Astrocyte of the hippocampus (primary cell): ENCODE measurements at regions not wholly inside any gene's neighbourhood (a gene's known extent, or its start where the extent isn't known, plus 50 kb on each side); places are given as distances from the start of the nearest gene placed in this dataset.
A peak's percentile ranks its signal among the peaks of the same experiment; 100 is the strongest.

ENCODE experiments used
- DNase-seq: peaks from one replicate; pipeline ENCODE4 v3.0.0; 2011; ENCODE audit warnings: low read depth, low spot score

DNA sequence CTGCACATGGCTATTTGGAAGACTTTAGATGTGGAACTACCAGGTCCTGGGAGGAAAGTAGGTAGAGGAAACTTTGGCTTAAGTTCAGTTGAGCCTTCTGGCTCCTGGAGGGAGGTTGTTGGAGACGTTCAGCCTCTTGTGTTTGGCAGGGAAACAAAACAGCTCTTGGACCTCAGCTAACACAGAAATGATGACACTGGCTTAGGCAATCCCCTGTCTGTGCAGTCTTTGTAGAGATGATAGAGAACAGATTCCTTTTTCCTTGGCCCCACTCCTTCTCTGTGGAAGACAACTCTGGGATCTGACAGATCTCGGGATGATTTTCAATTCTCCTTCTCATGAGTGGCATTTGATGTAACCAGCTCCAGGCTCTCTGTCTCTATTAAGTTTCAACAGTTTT, 428.5 kb downstream of the TMEM135 start:
- DNase-seq: no peak

GRCh38 chr11:87465716-87466115, 428.0 kb downstream of the TMEM135 start:
- no peak for DNase-seq

DNA sequence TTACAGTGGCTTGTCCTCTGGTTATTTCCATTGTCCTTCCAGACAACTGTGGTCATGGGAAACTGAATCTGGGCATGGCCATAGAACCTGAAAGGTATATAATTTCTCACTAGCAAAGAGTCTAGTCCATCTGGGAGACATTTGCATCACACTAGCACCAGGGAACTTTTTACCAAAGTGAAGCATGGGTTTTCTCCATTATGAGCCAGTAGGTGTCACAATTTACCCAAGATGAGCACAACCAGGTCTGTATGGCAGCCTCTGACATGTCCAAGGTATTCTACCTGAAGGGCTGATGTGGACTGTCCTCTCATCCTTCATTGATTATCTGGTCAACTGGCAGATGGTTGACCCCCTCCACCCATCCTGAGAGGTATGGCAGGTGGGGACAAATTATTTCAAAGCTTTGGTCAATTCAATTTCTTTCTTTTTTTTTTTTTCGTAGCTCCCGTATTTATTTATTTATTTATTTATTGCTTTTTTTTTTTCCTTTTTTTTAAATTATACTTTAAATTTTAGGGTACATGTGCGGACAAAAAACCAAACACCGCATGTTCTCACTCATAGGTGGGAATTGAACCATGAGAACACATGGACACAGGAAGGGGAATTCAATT, 425.9 kb downstream of the TMEM135 start:
- DNase-seq: peak; percentile 64

DNA sequence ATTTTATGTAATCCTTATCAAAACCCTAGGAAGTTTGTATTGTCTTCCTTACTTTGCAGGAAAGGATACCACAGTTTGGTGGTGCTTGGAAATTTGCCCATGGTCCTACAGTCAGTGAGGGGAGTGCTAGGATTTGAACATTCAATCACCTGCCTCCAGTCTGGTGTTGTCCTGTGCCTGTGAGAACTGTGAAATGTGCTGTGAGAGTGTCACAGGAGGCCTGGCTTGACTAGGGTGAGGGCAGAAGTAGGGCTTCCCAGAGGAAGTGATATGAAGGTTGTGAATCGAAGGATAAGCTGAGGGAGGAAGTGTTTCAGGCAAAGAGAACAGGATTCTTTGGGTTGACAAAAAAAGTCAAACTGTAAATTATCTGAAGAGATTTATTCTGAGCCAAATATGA, 424.4 kb downstream of the TMEM135 start:
- DNase-seq: no peak

DNA sequence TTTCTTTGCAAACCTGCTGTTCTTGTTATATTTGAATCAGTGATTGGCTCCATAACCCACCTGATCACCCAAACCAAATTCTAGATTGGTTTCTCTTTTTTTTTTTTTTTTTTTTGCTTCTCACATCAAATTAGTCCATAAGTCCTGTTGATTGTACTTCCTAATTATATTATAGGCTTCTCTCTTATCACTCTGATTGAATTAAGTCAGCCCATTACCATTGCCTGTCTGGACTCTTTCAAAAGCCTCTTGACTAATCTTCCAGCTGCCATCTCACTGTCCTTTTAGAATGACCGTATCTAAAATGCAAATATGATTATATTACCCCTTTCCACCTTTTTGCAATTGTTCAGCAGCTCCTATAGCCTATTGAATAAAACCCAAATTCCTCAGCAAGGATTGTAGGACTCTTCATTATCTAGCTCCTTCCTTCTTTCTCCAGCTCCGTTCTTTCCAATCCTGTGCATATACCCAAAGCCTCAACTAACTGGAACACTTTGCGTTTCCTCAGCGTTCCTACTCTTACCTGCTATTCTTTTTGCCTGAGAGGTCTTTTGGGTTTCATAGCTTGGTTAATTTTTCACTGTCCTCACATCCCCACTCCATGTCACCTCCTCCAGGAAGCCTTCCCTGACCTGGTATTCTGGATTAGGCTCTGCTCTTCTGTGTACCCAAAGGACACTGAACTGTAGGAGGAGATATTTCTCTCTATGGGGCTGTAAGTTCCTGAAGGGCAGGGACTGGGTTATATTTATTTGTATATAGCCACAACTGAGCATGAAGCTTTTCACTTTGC, 423.3 kb downstream of the TMEM135 start:
- DNase-seq: no peak

GRCh38 chr11:87460279-87460678, 422.5 kb downstream of the TMEM135 start:
- no peak for DNase-seq

DNA sequence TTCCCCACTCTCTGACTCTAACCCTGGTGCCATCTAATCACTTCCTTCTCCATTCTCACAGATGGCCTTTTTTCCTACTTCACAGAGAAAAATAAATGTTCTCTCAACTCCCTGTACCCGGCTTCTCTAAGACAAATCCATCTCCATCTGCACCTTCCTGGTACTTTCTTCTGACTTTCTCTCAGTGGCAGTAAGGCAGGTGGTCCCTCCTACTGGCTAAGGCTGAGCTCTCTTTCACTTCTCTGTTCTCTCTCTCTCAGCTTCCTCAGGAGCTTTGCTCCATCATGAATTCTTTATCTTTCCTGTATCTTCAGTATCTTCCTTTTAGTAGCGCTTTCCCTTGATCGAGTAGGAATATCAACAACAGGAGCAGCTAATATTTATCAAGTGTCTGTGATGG, 421.6 kb downstream of the TMEM135 start:
- no peak for DNase-seq

DNA sequence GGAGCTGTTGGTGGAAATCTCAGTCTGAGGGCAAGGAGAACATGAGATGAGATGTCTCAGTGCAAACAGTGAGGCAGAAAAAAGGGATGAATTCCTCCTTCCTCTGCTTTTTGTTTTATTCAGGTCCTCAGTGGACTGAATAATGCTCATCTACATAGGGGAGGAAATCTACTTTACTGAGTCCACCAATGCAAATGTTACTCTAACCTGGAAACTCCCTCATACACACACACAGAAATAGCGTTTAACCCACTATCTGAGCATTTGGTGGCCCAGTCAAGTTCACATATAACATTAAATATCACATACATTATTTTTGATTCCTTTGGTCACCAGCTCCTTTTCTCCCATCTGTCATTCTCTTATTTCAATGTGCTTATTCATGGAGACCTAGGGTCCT, 418.8 kb downstream of the TMEM135 start:
- DNase-seq: no peak

DNA sequence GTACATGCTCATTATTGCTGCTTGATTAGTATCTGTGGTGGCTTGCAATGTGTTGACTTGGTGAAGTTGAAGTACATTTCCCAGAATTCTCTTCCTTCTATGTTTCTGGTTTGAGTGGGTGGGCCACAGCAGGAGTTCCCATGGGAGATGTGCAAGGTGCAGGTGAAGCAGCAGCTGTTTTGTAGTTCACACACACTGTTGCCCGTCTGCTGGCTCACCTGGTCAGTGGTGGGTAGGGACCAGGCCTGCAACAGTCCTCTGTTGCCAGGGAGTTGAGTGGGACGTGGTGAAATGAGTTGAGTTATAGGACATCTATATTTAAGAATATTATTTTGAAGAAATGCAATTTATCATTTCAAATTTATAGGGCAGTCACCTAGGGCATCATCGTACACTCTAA, 417.4 kb downstream of the TMEM135 start:
- DNase-seq: no peak

GRCh38 chr11:87454241-87454640, 416.5 kb downstream of the TMEM135 start:
- DNase-seq: peak; percentile 13

GRCh38 chr11:87453531-87454089, 415.9 kb downstream of the TMEM135 start:
- no peak for DNase-seq

- DNase-seq: peak; percentile 36
Measured at GRCh38 chr11:87452025-87452424, 414.3 kb downstream of the TMEM135 start.

- DNase-seq: peak; percentile 36
Measured at GRCh38 chr11:87451395-87451794, 413.7 kb downstream of the TMEM135 start.

DNA sequence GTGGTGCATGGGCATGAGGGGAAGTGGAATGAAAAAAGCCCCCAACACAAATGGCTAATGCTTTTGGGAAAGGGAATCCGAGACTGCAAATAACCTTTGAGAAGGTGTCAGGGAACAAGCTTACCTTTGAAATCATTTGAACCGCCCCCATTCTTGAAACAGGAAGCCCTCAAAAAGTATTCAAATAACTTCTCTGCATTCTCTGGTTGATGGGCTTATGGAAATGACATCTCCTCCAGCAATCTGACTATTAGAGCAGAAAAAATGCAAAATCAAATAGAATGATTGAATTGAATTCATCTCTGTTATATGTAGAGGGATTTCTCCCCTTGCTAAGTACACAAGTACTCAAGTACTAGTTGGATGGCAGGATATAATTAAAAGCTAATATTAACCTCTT, 409.9 kb downstream of the TMEM135 start:
- DNase-seq: no peak

DNA sequence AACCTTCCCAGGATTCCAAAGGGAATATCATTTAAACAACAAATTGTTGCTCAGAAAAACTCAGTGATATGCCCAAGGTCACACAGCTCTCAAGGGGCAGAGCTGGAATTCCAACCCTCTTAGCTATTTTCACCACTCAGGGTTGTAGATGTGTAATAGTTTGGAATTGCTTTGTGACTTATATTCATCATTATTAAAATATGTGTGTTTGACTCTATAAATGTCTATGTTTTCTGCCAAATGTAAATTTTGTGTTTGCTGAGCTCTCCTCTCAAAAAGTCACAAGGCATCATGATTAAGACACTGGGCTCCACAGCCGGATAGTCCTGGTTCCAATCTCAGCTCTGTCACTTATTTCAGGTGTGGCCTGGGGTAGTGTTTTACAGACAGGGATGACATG, 407.3 kb downstream of the TMEM135 start:
- peak; percentile 57 for DNase-seq

- DNase-seq: no peak
Measured at GRCh38 chr11:87443707-87444106, 406.0 kb downstream of the TMEM135 start.

DNA sequence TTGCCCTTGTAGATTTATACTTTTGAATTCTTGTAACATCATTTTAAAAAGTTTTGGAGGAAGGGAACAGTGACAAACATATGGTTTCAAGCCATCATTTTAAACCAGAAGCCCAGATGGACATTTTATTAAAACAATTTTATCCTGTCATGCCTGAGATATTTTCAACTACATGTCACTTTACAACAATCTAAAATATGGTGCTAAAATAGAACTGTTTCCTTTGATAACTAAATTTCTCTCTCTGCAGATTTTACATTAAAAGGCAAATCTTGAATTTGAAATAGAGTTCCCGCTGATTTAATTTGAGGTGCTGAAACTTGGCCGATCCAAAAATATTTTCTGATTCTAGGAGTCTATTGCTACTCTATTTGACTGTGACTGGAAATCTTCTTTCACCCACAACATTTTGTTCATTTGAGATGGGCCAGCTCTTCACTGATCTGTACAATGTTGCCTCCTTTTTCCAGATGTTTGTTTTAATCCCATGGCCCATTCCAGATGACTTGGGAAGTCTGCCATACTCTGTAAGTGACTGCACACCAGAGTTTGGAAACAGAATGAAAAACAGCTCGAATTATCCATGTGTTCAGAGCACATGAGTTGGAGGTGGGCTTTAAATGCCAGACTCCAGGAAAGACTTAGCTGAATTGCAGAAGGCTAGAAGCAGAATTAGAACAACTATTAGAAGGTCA, 402.5 kb downstream of the TMEM135 start:
- DNase-seq: no peak

DNA sequence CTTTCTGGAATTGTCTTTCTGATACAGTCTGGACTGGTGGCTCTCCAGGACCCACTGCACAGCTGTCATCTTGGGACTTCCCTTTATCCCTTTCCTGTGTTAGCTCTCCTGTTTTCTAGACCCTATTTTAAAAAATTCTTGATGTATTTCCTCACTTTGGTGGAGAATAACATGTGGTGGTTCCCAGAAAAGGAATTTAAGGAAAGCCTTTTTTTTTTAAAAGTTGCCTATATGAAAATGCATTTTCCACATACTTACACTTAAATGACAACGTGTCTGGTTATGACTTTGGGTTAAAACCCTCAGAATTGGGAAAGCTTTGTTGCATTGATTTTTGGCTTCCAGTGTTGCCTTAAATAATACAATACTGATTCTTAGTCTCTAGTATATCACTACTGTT, 400.7 kb downstream of the TMEM135 start:
- DNase-seq: no peak

DNA sequence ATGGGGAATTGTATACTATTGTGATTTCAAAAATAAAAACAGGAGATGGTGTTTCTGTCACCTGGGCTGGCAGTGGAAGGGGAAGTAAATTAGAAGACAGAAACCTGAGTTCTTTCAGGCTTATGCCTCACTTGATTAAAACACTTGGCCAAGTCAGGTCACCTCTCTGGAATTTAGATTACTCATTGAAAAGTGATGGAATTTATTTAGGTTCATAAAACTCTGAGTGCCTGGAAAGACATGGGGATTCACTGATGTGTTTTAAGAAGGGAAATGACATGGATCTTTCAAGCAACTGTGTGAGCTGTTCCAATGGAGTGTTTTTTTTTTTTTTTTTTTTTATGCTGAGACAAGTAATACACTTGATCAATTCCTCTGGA, 400.1 kb downstream of the TMEM135 start:
- DNase-seq: peak; percentile 79

GRCh38 chr11:87437133-87437843, 399.6 kb downstream of the TMEM135 start:
- no peak for DNase-seq

DNA sequence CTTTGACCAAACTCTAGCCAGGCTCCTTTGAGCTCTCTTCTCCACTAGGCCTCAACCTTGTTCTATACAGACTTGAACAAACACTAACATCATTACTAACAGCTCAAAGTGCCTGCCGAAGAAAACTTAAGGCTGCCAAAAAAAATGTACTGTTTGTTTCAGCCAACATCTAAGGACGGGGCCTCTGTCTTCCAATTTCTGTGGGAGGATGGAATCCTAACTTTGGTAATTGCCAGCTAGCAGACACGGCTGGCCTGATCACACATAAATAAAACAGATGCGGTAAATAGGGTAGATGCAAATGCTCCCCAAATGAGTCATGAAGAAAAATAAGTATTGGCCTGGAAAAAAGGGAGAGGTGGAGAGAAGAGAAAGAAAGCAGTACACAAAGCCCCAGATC, 394.3 kb downstream of the TMEM135 start:
- DNase-seq: peak; percentile 84

DNA sequence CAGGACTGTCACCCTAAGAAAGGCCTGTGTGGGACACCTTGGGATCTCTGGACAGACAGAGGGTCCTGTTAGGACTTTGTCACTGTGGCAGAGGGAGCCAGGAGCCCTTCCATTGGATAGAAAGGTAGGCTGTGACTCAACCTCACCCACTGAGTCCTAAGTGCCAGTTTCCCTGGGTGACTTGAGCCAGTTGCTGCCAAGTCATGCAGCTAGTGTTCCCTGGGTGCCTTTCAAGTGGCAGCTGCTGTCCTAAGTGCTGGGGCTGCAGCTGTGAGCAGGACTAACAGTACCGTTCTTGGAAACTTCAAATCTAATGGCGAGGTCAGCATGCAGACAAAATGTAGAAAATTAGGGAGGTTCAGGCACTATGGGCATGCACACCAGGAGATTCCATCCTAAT, 393.7 kb downstream of the TMEM135 start:
- no peak for DNase-seq
